Embryonic facial prominence (tissue), 1 donor: ENCODE measurements at regions not wholly inside any gene's neighbourhood (a gene's known extent, or its start where the extent isn't known, plus 50 kb on each side); places are given as distances from the start of the nearest gene placed in this dataset.

Experiments
- DNase-seq: peaks from one replicate; pipeline ENCODE4 v3.0.0-alpha.2; 2016; ENCODE audit errors: extremely low spot score

DNA sequence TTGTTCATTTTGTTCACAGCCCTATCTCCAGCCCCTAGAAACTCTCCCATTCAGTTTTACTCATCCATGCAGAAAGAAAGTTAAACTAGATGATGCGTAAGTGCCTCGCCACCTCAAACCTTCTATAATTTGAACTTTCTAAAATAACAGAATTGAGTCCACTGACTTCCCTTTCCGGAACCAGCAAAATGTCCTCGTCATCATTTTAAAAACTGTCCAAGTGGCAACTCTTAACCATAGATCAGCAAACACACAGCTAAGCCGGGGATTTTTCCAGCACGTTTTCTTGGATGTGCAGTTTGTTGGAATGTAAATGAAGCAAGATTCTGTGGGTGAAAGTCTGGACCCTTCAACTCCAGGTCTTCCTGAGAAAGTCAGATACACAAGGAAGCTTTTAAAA is 369.7 kb upstream of the ERCC4 start:
- no peak for DNase-seq

DNA sequence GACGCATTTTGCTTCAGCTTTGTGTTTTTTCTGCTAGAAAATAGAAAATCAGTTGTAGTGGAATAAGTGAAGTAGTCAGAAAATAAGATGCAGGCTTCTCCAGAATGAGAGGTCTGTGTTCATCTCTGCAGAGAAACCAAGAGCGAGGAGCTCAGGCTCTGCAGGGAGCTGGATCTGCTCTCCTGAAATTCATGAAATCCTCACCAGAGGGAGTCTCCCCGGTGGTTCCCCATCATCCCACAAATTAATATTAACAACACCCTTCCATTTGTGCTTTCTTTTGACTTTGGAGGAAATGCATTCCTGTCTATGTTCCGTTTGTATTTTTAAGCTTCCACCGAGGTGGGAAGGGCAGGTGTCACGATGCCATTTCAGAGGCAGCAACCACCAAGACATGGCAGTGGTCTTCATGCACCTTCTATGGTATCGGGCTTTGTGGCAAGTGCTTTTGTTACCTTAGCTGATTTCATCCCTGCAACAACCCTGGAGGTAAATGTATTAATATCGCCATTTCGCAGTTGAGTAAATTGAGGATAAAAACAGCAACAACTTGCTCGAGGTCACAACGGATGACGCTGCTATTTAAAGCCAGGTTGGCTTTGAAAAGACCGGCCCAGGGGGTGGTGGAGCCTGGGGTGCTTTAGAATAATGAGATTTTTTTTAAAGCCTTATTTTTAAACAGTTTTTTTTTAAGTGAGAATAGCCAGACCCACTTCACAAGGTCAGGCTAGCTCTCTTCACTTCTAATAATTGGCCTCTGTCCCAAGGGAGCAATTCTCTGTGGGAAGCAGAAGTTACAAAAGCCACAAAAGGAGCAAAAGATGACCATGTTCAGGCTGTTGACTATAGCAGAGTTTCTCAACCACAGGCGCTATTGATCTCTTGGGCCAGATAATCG is 367.6 kb upstream of the ERCC4 start:
- DNase-seq: no peak

DNA sequence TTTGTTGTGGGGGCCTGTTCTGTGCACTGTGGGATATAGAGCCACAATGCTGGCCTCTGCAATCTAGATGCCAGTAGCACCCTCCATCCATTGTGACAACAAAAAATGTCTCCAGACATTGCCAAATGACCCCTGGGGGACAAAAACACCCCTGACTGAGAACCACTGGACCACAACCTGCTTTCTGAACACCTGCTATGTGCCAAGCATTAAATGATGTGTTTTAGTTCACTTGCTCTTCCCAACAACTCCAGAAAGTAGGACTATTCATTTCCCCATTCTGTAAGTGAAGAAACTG is 367.0 kb upstream of the ERCC4 start:
- no peak for DNase-seq

DNA sequence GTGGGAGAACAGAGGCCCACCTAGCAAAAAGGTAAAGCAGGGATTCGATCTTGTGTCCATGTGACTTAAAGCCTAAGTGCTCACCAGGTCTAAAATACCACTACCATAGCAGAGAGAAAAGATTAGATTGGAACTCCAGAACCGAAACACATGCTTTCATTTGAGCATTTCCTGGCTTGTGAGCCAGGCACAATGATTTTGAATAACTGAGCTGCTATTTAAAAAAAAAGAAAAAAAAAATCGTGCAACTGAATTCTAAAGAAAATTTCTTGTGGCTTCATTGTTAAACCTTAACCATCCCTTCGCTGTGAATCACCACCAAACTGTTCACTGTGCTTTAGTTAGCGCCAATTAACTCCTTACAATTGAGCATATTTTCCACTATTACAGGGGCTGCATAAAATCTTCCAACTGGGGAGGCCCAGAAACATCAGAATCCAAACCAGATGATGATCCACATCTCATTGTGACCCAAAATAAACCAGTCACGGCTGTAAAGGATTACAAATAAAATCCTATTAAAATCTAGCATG is 366.4 kb upstream of the ERCC4 start:
- peak; percentile 12 for DNase-seq

DNA sequence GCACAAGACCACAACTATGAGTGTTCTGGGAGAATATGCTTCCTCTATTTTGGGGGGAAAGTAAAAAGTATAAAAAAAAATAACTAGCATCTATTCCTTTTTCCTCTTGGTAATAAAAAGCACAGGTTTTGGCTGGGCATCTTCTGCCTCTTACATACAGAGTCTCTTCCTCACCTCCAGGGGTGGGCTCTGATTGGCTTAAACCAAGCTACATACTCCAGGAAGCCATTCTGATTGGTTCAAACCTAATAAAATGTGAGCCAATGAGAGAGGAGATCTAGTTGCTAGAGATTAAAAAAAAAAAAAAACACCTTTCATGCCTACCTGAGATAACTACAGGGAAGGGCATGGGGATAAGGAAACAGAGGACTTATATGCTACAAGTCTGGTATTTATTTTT is 365.9 kb upstream of the ERCC4 start:
- DNase-seq: no peak

DNA sequence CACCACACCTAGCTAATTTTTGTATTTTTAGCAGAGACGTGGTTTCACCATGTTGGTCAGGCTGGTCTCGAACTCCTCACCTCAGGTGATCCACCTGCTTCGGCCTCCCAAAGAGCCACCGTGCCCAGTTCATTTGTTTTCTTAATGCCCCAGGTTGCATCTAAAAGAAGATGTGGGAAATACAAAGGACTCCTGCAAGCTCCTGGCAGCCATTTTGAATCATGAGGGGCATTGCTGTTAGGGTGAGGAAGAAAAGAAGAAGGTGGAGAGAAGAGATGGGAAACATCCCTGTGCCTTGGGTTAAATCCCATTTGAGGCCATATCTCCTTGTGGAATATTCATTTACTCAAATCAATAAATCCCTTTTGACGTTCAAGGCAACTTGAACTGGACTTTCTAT is 365.3 kb upstream of the ERCC4 start:
- no peak for DNase-seq

DNA sequence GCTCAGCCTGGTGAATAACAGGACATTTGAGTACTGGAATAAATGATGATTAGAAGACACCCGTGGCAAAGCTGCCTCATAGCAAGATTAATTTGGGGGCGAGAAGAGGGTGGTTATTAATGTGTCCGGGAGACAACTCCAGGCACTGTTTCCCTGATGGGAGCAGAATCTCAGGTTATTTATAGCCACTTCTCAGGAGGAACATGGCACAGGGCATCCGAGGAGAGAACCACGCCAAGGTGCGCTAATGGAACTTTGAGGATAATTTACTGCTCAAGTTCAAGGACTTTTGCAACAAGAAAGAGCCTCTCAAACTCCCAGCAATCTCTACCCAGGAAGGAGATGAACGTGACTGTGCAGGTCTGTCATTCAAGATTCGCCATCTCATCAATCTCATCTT is 362.5 kb upstream of the ERCC4 start:
- no peak for DNase-seq

DNA sequence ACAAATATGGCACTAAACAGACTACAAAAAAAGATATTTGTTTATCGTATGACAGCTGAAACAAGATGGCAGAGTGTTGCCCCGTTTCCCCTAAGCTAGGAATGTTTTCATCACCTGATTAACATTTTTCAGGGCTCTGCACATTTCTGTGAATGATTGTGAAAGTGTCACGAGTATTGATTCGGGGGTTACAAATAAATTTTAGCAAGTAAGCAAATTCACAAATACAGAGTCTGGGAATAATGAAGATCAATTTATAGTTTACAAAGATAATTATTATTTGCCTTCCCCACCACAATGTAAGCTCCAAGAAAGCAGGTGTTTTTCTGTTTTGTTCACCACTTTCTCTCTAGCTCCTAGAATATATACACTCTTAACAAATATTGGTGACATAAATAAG is 361.2 kb upstream of the ERCC4 start:
- no peak for DNase-seq

DNA sequence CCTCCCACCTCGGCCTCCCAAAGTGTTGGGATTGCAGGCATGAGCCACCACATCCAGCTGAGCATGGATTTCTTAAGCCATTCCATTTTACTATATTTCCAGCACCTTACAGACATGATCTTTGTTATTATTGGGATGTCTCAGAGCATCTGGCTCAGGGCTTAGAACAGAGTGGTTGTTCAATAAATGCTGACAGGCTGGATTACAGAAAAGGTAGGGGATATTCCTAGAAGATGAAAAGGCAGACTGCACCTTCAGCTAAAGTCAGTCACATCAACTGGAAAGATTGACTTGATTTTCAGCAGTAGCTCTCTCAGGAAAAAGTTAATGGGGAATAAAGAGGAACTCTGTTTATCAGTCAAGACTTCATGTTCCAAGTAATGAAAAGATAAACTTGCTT is 360.3 kb upstream of the ERCC4 start:
- DNase-seq: no peak

DNA sequence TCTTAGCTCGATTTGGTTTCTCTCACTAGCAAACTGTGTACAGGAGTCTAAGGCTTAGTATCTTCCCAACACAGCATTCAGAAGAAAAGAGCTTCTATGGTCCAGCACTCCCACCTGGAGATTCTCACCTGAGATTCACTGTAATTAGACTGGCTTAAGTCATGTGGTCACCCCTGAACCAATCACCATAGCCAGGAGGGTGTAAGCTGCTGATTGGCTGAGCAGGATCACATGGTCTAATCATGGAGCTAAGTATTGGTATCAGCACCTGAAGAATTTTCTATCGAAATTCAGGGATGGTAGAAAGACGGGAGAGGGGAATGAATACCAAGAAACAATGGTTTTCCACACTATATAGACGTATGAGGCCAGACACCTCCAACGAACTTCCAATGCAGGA is 359.8 kb upstream of the ERCC4 start:
- no peak for DNase-seq

DNA sequence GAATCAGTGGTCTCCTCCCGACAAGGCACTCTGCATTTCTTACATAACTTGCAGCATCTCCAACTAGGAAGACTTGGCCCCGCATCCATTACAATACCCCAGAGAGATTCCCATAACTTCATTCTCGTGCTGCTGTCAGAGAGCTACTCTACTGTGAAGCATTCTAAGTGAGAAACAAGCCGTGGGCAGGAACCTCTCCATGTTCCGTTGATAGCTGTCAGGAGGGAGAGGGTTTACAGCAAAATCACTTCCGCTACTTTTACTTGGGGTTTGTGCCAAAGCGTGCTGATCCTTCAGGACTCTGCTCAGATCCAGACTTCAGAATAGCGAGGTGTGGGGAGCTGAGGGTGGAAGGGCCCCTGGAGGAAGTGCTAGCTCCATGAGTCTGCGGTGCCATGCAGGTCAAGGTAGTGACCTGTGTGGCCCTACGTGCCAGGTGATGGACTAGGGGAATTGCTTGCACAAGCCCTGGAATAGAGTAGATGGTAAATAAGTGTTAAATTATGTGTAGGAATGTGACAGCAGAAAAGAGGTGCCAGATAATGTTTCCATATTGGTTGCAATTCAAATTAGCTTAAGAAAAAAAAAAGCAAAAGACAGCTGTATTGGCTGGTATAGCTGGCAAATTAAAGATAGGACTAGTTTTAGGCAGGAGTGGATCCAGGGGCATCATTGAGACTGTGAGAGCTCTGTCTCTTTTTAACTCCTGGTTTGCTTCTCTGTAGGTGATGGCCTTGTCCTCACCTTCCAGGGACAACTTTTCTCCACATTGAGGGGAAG is 358.5 kb upstream of the ERCC4 start:
- no peak for DNase-seq

DNA sequence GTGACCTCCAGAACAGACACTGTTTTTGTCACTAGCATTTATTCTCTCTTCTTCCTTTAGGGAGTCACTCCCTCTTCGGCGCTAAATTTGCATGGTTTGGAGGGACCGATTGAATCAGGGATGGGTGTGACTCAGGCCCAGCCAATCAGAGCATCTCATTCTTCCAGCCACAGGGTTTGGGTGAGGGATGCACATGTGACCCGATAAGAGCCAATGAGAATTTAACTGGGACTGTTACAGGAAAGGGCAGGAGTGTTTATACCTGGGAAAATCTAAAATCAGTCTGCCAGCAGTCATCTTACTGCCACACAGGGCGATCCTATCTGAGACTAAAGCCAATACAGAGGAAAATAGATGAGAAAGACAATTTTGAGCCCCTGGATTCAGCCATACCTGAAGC is 351.2 kb upstream of the ERCC4 start:
- DNase-seq: no peak

DNA sequence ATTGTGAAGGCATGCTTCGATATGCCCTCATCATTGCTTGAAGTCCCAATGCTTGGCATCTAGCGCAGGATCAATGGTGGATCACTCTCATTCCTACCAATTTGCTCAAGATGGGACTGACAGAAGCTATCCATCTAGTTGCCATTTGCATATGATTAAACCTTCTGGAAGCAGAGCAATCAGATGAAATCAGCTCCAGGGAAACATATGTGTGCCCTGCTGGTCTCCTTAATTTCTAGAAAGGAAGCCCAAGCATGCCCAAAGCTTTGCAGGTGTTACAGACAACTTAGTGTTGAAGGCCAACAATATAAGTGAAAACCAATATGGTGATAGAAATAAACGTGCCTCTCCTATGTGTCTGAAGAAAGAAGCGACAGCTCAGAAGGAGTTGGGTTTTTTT is 350.0 kb upstream of the ERCC4 start:
- DNase-seq: no peak

DNA sequence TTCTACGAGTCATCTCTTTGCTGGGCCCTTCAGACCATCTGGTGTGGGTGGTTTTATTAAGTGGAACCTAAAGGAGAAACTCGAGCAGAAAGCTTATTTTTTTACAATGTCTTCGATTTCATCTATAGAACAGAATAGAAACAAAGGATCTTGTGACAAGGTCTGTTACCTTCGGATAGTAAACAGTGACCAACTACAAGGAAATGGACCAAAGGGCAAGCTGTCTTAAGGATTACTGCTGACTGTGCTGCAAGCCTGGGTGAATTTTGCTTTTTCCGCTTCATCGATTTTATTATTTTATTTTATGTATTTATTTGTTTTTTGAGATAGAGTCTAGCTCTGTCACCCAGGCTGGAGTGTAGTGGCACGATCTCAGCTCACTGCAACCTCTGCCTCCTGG is 348.9 kb upstream of the ERCC4 start:
- DNase-seq: no peak

DNA sequence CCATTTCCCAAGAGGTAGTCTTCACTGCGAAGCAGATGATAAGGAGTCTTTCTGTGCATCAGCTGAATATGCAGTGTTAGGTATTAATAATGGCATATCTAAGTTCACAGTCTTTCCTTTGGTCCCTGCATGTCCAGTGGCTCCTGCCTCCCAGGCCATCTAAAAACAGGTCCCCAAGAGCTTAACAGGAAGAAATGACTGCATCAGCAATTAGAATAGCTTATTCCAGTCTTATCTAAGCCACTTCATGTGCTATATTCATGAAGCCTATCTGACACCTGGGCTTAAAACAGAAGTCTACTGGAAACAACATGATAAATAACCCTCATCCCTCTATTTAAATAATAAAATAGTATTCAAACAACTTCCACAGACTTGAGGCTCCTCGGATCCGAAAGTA is 346.1 kb upstream of the ERCC4 start:
- DNase-seq: no peak

DNA sequence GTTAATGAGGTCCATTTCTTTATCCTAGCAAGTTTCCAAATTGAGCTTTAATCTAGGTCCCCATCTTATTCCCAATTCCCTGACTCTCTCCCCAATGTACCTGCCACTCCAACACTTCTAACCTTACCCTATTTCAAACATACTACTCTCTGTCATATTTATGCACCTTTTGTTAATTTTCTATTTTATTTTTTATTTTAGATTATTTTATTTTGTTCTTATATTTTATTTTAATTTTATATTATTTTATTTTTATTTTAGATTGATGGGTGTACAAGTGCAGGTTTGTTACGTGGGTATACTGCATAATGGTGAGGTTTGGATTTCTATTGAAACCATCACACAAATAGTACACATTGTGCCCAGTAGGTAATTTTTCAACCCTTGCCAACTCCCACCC is 333.9 kb upstream of the ERCC4 start:
- no peak for DNase-seq

DNA sequence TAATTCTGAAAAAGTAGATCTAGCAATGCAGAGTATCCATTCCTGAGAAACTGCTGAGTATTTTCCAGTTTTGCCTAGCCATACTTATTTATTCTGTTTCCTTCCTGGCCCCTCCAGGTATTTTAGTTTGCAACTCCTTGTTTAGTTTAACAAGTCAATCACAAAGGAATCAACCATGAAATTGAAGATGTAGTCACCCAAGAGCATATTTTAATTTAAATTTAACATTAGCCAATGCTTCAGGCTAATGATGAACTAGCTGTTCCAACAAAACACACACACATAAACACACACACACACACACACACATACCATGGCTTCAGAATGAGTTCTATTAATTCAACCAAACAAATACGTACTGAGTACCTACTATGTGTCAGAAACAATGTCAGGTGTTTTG is 332.8 kb upstream of the ERCC4 start:
- DNase-seq: no peak

DNA sequence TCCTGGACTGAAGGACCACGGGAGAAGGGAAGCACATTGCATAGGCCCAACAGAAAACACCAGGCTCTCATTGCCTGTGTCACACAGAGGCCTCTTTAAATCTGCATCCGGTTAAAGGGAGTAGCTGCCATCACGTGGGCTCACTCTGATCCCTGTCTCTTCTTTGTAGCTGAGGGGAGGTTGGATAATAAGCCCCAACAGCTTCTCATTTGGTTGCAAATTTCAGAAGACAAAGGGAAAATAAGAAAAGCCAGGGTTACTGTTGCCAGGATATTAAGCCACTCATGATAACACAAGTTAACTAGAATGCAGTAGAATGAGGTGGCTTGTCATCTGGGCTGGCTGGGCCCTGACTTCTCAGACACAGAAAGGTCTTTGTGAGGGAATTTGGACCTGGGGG is 325.1 kb upstream of the ERCC4 start:
- no peak for DNase-seq

DNA sequence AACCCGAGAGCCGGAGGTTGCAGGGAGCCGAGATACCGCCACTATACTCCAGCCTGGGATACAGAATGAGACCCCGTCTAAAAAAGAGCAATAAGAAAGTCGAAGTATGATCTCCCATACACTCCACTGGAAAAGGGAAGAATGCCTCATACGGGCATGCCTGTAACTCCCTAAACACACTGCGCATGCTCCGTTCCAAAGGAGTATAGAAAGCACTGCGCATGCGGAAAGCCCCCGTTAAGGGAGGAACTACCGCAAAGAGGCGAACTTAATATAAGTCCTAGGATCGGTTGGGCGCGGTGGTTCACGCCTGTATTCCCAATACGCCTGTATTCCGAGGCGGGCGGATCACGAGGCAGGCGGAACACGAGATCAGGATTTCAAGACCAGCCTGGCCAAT is 313.1 kb upstream of the ERCC4 start:
- DNase-seq: no peak

DNA sequence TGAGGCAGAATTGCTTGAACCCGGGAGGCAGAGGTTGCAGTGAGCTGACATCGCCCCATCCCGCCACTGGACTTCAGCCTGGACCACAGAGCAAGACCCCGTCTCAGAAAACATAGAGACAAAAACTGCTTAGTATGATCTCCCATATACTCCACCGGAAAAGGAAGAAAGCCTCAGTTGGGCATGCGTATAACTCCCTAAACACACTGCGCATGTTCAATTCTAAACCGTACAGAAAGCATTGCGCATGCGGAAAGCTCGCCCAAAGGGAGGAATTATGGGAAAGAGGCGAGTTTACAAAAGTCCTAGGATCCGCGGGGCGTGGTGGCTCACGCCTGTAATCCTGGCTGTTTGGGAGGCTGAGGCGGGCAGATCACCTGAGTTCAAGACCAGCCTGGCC is 312.7 kb upstream of the ERCC4 start:
- DNase-seq: no peak

DNA sequence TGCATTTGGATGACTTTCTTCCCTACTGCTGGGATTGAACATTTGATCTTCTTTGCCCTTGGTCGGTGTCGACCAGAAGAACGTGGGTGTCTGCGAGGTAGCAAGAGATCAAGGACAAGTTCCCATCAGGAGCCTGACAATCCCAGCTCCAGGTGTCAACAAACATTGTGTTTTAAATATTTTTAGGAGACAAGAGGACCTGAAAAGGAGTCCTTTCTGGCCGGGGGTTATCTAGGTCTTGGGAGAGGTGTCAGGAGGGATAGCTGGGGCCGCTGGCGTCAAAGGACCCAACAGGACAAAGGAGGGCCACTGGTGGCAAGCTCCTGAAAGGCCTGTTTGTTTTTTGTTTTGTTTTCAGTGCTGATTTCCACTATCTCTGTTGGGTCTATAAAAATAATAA is 308.4 kb upstream of the ERCC4 start:
- no peak for DNase-seq

DNA sequence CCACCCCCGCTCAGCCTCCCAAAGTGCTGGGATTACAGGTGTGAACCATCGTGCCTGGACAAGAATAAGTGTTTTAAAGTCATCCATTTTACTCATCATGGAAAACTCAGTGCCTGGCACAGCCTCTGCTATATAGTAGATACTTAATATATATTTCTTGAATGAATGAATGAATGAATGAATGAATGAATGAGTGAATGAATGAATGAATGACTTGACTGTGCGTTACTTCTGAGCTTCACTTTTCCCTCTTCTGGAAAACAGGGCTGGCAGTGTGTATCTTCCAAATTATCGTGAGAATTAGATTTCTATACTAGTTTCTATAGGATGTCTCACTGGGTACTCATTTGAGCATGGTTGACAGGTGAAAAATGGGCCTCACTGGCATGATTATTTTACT is 307.3 kb upstream of the ERCC4 start:
- DNase-seq: no peak

DNA sequence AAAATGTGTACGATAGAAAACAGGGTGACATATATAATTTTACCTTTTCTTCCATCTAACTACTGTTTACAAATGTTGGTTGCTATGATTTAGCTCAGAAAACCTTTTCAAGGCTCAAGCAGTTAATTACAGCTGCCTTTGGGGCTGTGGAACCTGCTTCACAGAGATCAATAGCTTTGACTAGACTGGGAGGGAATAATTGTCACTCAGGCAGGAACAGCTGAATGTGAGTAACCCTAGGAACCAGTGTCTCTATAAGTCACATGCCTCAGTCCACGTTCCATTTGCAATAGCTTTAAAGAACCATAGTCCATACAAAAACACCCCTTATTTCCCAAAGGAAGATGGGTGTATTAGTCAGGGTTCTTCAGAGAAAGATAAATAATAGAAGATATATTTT is 306.8 kb upstream of the ERCC4 start:
- DNase-seq: no peak
